Thoracic aorta (tissue), 2 donors: ENCODE measurements at regions not wholly inside any gene's neighbourhood (a gene's known extent, or its start where the extent isn't known, plus 50 kb on each side); places are given as distances from the start of the nearest gene placed in this dataset.

Experiments used
- ATAC-seq: fragments of 150-250 bp; one replicate; pipeline ENCODE4 v1.8.0; 2017; ENCODE audit warnings: low read depth; ENCODE audit not compliant: insufficient number of reproducible peaks, low FRiP score
- DNase-seq: peaks from one replicate; pipeline ENCODE4 v3.0.0-alpha.2; 2020; ENCODE audit warnings: low spot score
- H3K27ac ChIP-seq, 2 donors: fragments of 200-600 bp; sonication (generic); 1 replicate in 1 of 2; 2 replicates in 1 of 2; pipeline ENCODE4 v1.5.1; 2016; ENCODE audit warnings: mild to moderate bottlenecking in 2 of 2, moderate library complexity in 2 of 2
- H3K27me3 ChIP-seq: fragments of 200-600 bp; sonication (generic); replicated peaks from 2 replicates; pipeline ENCODE4 v1.6.0; 2016; ENCODE audit warnings: mild to moderate bottlenecking; ENCODE audit not compliant: insufficient read depth
- H3K36me3 ChIP-seq: fragments of 200-600 bp; sonication (generic); one replicate; pipeline ENCODE4 v1.5.1; 2016
- H3K4me1 ChIP-seq, 2 donors: fragments of 200-600 bp; sonication (generic); 1 replicate in 1 of 2; 2 replicates in 1 of 2; pipeline versions ENCODE4 v1.5.1 to v1.6.0; 2016; ENCODE audit warnings: low read depth in 2 of 2, mild to moderate bottlenecking in 1 of 2; ENCODE audit not compliant: control insufficient read depth in 1 of 2
- H3K4me3 ChIP-seq: fragments of 200-600 bp; sonication (generic); 2 replicates; pipeline ENCODE4 v1.5.1; 2016; ENCODE audit warnings: mild to moderate bottlenecking
- H3K9me3 ChIP-seq: fragments of 200-600 bp; sonication (generic); 2 replicates; pipeline ENCODE4 v1.5.1; 2016
- CTCF ChIP-seq: fragments of 200-600 bp; sonication (generic); IDR thresholded peaks from one replicate; pipeline ENCODE4 v1.5.1; 2019; ENCODE audit warnings: antibody characterized with exemption

GRCh38 chr6:40819182-40819834 lies 219.7 kb downstream of the UNC5CL start:
- no peaks in the 10 kb centered on the region for H3K9me3 ChIP-seq
- ATAC-seq (no peak), DNase-seq (no peak)
- no peak overlapping the region for H3K27ac ChIP-seq
- no peak for TF ChIP-seq CTCF
- H3K4me1 ChIP-seq = no peaks in the 10 kb centered on the region
- H3K4me3 ChIP-seq = no peak overlapping the region
- no peaks in the 10 kb centered on the region for H3K27me3 ChIP-seq
- no peaks in the 10 kb centered on the region for H3K36me3 ChIP-seq

GRCh38 chr6:40817369-40817768 lies 221.7 kb downstream of the UNC5CL start:
- Histone ChIP-seq H3K4me3 (no peak overlapping the region), H3K4me1 (no peaks in the 10 kb centered on the region), H3K27ac (no peak overlapping the region), H3K27me3 (no peaks in the 10 kb centered on the region), H3K36me3 (no peaks in the 10 kb centered on the region), H3K9me3 (no peaks in the 10 kb centered on the region)
- ATAC-seq (no peak), DNase-seq (no peak)
- no peak for TF ChIP-seq CTCF

- DNase-seq (no peak), ATAC-seq (no peak)
- Histone ChIP-seq H3K36me3 (no peaks in the 10 kb centered on the region), H3K27ac (no peak overlapping the region), H3K4me3 (no peak overlapping the region), H3K27me3 (no peaks in the 10 kb centered on the region), H3K9me3 (no peaks in the 10 kb centered on the region), H3K4me1 (no peaks in the 10 kb centered on the region)
- no peak for TF ChIP-seq CTCF
Measured at GRCh38 chr6:40816601-40817000, 222.4 kb downstream of the UNC5CL start.

- H3K4me1 ChIP-seq = no peaks in the 10 kb centered on the region
- no peak for ATAC-seq
- TF ChIP-seq CTCF = no peak
- H3K9me3 ChIP-seq = no peaks in the 10 kb centered on the region
- DNase-seq = no peak
- no peaks in the 10 kb centered on the region for H3K27me3 ChIP-seq
- no peak overlapping the region for H3K27ac ChIP-seq
- H3K4me3 ChIP-seq = no peak overlapping the region
- H3K36me3 ChIP-seq = no peaks in the 10 kb centered on the region
Measured at GRCh38 chr6:40815731-40816130, 223.3 kb downstream of the UNC5CL start.

- no peaks in the 10 kb centered on the region for H3K4me1 ChIP-seq
- no peak for ATAC-seq
- no peaks in the 10 kb centered on the region for H3K9me3 ChIP-seq
- H3K27me3 ChIP-seq = no peaks in the 10 kb centered on the region
- no peaks in the 10 kb centered on the region for H3K36me3 ChIP-seq
- TF ChIP-seq CTCF = no peak
- DNase-seq = no peak
- H3K27ac ChIP-seq = no peak overlapping the region
- no peak overlapping the region for H3K4me3 ChIP-seq
Measured at GRCh38 chr6:40810171-40810570, 223.0 kb upstream of the LRFN2 start.
